A549 (cell line): ENCODE measurements at regions not wholly inside any gene's neighbourhood (a gene's known extent, or its start where the extent isn't known, plus 50 kb on each side); places are given as distances from the start of the nearest gene placed in this dataset.

Experiments used
- ATAC-seq, 2 experiments: fragments of 200-7000 bp in 1 of 2; fragments of >200 bp in 1 of 2; cut with Nextera tagmentation in 1 of 2; cut with Tn5 transposase in 1 of 2; 3 replicates each; pipeline versions ENCODE4 v1.8.0 to v1.9.1; 2018 to 2020; ENCODE audit warnings: mild to moderate bottlenecking in 1 of 2, moderate library complexity in 1 of 2
- CTCF ChIA-PET: fragments of 300-600 bp; sonication (Branson Sonifier 250); formaldehyde crosslinking; extraction: SDS; loops from one replicate; lab custom pipeline; 2021; ENCODE audit warnings: antibody characterized with exemption, inconsistent platforms; lab: Yijun Ruan, JAX
- POLR2A ChIA-PET: fragments of 350-600 bp; formaldehyde crosslinking; extraction: SDS; loops from one replicate; lab custom pipeline; 2021; ENCODE audit warnings: antibody characterized with exemption, inconsistent platforms; lab: Yijun Ruan, JAX
- DNase-seq, 2 experiments: peaks; one replicate each; pipeline versions ENCODE4 v3.0.0 to v3.0.0-alpha.2; 2011 to 2016; ENCODE audit warnings: low read depth in 1 of 2, low spot score in 1 of 2
- FAIRE-seq: peaks from 2 replicates; lab custom pipeline; 2011; peaks lifted over from hg19 to GRCh38; lab: Jason Lieb, UNC
- H3K27ac ChIP-seq, 2 experiments: fragments of >200 bp; sonication (Bioruptor Twin); formaldehyde crosslinking; 3 replicates each; pipeline ENCODE4 v1.5.1; 2016 to 2017
- H3K4me1 ChIP-seq: fragments of >200 bp; sonication (Bioruptor Twin); formaldehyde crosslinking; 3 replicates; pipeline ENCODE4 v1.6.1; 2016
- H3K4me2 ChIP-seq: fragments of >200 bp; sonication (Bioruptor Twin); formaldehyde crosslinking; 3 replicates; pipeline ENCODE4 v1.6.1; 2016
- H3K4me3 ChIP-seq: fragments of >200 bp; sonication (Bioruptor Twin); formaldehyde crosslinking; 3 replicates; pipeline ENCODE4 v1.5.1; 2016
- H3K9me3 ChIP-seq: fragments of >200 bp; sonication (Bioruptor Twin); formaldehyde crosslinking; 3 replicates; pipeline ENCODE4 v1.6.1; 2016
- BHLHE40 ChIP-seq: IDR thresholded peaks from 2 replicates; pipeline ENCODE4 v1.6.1; 2012; ENCODE audit warnings: low read depth, low read length, inconsistent platforms
- ESRRA ChIP-seq: fragments of 150-350 bp; IDR thresholded peaks from 2 replicates; pipeline ENCODE4 v1.6.1; 2014; ENCODE audit warnings: mild to moderate bottlenecking, low read length, borderline replicate concordance
- FOSB ChIP-seq: fragments of 250-450 bp; sonication (Bioruptor Pico); IDR thresholded peaks from 2 replicates; pipeline ENCODE4 v1.5.0; 2020; ENCODE audit warnings: mild to moderate bottlenecking, moderate library complexity
- FOXS1 ChIP-seq: fragments of 250-450 bp; sonication (Bioruptor Pico); IDR thresholded peaks from 2 replicates; pipeline ENCODE4 v1.5.0; 2020; ENCODE audit warnings: mild to moderate bottlenecking, moderate library complexity
- GATA3 ChIP-seq: IDR thresholded peaks from 2 replicates; pipeline ENCODE4 v1.6.1; 2012; ENCODE audit warnings: borderline replicate concordance
- HDAC2 ChIP-seq: fragments of 200-600 bp; sonication (generic); IDR thresholded peaks from 2 replicates; pipeline ENCODE4 v1.6.1; 2016
- HEYL ChIP-seq: fragments of 250-450 bp; sonication (Bioruptor Pico); IDR thresholded peaks from 2 replicates; pipeline ENCODE4 v1.8.0; 2021; ENCODE audit warnings: mild to moderate bottlenecking, moderate library complexity
- HOXA7 ChIP-seq: fragments of 250-450 bp; sonication (Bioruptor Pico); IDR thresholded peaks from 2 replicates; pipeline ENCODE4 v1.5.0; 2020; ENCODE audit warnings: mild to moderate bottlenecking, moderate library complexity
- KDM5A ChIP-seq: fragments of 200-600 bp; sonication (generic); IDR thresholded peaks from 2 replicates; pipeline ENCODE4 v1.6.1; 2016; ENCODE audit warnings: antibody characterized with exemption, mild to moderate bottlenecking
- NFE2L2 ChIP-seq: fragments of 150-350 bp; conservative IDR thresholded peaks from 2 replicates; pipeline ENCODE4 v1.6.1; 2014; ENCODE audit warnings: low read length
- NR3C1 ChIP-seq: fragments of >200 bp; sonication (Bioruptor Twin); formaldehyde crosslinking; IDR thresholded peaks from 3 replicates; pipeline ENCODE4 v1.6.1; 2017
- PHF8 ChIP-seq: fragments of 200-600 bp; sonication (generic); IDR thresholded peaks from 2 replicates; pipeline ENCODE4 v1.6.1; 2016; ENCODE audit warnings: low read depth, mild to moderate bottlenecking, antibody characterized with exemption, moderate library complexity, borderline replicate concordance
- POLR2A ChIP-seq: IDR thresholded peaks from 2 replicates; pipeline ENCODE4 v1.6.1; 2012; ENCODE audit warnings: mild to moderate bottlenecking, low read length
- POLR2AphosphoS2 ChIP-seq: conservative IDR thresholded peaks from 2 replicates; pipeline ENCODE4 v1.6.1; 2012; ENCODE audit warnings: low read length, improper control_type of control experiment, inconsistent platforms
- RARB ChIP-seq: fragments of 250-450 bp; sonication (Bioruptor Pico); IDR thresholded peaks from 2 replicates; pipeline ENCODE4 v1.8.0; 2021; ENCODE audit warnings: mild to moderate bottlenecking, moderate library complexity
- TP53 ChIP-seq: fragments of 250-450 bp; sonication (Bioruptor Pico); IDR thresholded peaks from 2 replicates; pipeline ENCODE4 v1.5.0; 2021; ENCODE audit warnings: mild to moderate bottlenecking, moderate library complexity
- ZC3H11A ChIP-seq: fragments of 450-650 bp; IDR thresholded peaks from 2 replicates; pipeline ENCODE4 v1.6.1; 2014; ENCODE audit warnings: antibody characterized with exemption, mild to moderate bottlenecking
- ZSCAN20 ChIP-seq: fragments of 250-450 bp; sonication (Bioruptor Pico); IDR thresholded peaks from 2 replicates; pipeline ENCODE4 v1.8.0; 2022; ENCODE audit warnings: mild to moderate bottlenecking, moderate library complexity
- WGBS: methylation state at CpG from one replicate; pipeline ENCODE4 v1.1.6; 2017; ENCODE audit errors: missing lambda C conversion rate; 5-methylcytosine and 5-hydroxymethylcytosine counted together
- TF ChIP-seq, protein P1 (sequence below): IDR thresholded peaks from 2 replicates; pipeline ENCODE4 v1.6.1; 2012
- TF ChIP-seq, protein P2 (sequence below): fragments of >200 bp; sonication (Bioruptor Twin); formaldehyde crosslinking; IDR thresholded peaks from 3 replicates; pipeline ENCODE4 v1.5.1; 2016
- TF ChIP-seq, protein P3 (sequence below): fragments of 150-350 bp; IDR thresholded peaks from 2 replicates; pipeline ENCODE4 v1.6.1; 2014; ENCODE audit warnings: low read depth, mild to moderate bottlenecking, low read length
- TF ChIP-seq, protein P4 (sequence below): IDR thresholded peaks from 2 replicates; pipeline ENCODE4 v1.6.1; 2012

DNA sequence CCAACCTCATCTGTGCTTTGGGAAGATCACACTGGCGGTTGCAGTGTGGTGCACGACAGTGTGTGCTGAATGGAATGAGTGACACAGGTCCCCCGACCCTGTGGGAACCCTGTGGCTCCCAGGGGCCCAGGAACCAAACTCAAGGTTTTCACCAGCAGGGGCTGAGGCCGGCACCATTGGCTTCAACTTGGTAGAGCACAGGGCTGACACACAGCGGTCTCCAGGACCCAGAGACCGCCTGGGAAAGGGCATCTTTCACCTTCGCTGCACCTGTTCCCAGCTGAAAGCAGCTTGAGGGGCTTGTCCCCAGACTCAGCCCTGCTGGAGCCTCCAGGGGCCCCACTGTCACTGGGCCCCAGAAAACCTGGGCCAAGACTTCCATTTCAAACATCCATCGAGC, 59.0 kb upstream of the ODC1 start:
- Histone ChIP-seq H3K9me3 (no peaks in the 10 kb centered on the region), H3K4me1 (no peaks in the 10 kb centered on the region), H3K4me3 (no peak overlapping the region), H3K27ac (no peak overlapping the region), H3K4me2 (no peak overlapping the region)
- ATAC-seq (no peak), DNase-seq (no peak), FAIRE-seq (no peak)
- 75% methylated on average over 8 of the region's 8 CpGs for WGBS
- no peak for TF ChIP-seq HDAC2
- no peak for TF ChIP-seq FOSB
- no peak for TF ChIP-seq FOXS1 (CRISPR knock-in tag)
- TF ChIP-seq POLR2AphosphoS2 = no peak
- no peak for TF ChIP-seq POLR2A
- TF ChIP-seq GATA3 = no peak
- no peak for TF ChIP-seq KDM5A
- ChIA-PET POLR2A (no interaction called here), CTCF (interaction anchor here (1.0 kb wide), 1 partner anchor 14 kb away, joined by 3 read pairs; no protein-coding TSS in a partner anchor)

DNA sequence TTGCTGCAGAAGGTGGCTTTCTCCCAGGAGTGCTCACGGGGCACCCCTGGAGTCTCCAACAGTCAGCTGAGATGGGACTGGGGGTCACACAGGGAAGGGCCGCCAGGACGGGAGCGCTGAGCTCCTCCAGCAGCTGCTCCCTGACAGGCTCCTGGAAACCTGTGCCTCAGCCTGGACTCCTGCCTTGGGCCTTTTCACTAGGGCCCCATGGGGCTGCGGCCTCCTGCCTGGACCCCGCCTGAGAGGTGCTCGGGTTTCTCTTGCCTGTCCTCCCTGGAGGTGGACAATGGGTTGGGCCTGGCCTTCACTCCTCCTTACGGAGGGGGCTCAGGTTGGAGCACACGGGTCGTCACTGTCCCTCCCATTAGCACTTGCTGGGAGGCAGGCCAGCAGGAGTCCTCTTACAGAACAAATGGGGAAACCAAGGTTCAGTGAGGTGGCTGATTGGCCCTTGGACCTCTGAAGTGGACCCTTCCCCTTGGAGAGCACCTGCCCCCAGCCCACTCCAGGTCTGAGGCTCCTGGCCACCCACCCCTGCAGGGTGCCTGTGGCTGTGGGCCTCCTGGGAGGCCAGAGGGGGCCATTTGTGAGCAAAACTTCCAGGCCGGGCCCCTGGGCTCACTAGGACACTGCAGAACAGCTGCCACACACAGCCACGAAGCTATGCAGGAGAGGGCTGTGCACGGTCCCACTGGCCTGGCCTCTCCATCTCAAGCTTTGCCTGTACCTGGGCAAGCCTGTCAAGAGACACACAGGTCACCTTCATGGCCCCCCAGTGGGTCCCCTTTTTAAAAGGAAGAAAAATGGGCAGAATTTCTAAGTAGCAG, 57.1 kb upstream of the ODC1 start:
- Histone ChIP-seq H3K9me3 (no peaks in the 10 kb centered on the region), H3K4me3 (no peak overlapping the region), H3K4me2 (no peak overlapping the region), H3K27ac (no peak overlapping the region), H3K4me1 (no peaks in the 10 kb centered on the region)
- POLR2A ChIA-PET = no interaction called here
- WGBS = 88% methylated on average over 13 of the region's 13 CpGs
- FAIRE-seq (no peak), DNase-seq (no peak), ATAC-seq (no peak)
- TF ChIP-seq GATA3 (no peak), TP53 (CRISPR knock-in tag) (no peak), HOXA7 (CRISPR knock-in tag) (no peak), BHLHE40 (no peak), ZC3H11A (no peak), PHF8 (no peak), HEYL (CRISPR knock-in tag) (no peak), ESRRA (no peak), NFE2L2 (no peak)
- TF ChIP-seq, protein P1, sequence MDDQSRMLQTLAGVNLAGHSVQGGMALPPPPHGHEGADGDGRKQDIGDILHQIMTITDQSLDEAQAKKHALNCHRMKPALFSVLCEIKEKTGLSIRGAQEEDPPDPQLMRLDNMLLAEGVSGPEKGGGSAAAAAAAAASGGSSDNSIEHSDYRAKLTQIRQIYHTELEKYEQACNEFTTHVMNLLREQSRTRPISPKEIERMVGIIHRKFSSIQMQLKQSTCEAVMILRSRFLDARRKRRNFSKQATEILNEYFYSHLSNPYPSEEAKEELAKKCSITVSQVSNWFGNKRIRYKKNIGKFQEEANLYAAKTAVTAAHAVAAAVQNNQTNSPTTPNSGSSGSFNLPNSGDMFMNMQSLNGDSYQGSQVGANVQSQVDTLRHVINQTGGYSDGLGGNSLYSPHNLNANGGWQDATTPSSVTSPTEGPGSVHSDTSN = no peak
- TF ChIP-seq, protein P2, sequence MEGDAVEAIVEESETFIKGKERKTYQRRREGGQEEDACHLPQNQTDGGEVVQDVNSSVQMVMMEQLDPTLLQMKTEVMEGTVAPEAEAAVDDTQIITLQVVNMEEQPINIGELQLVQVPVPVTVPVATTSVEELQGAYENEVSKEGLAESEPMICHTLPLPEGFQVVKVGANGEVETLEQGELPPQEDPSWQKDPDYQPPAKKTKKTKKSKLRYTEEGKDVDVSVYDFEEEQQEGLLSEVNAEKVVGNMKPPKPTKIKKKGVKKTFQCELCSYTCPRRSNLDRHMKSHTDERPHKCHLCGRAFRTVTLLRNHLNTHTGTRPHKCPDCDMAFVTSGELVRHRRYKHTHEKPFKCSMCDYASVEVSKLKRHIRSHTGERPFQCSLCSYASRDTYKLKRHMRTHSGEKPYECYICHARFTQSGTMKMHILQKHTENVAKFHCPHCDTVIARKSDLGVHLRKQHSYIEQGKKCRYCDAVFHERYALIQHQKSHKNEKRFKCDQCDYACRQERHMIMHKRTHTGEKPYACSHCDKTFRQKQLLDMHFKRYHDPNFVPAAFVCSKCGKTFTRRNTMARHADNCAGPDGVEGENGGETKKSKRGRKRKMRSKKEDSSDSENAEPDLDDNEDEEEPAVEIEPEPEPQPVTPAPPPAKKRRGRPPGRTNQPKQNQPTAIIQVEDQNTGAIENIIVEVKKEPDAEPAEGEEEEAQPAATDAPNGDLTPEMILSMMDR = no peak
- CTCF ChIA-PET = interaction anchor here (0.7 to 1.2 kb wide), 3 partner anchors 16 to 123 kb away, joined by 3 to 4 read pairs (median 4); no protein-coding TSS in a partner anchor

DNA sequence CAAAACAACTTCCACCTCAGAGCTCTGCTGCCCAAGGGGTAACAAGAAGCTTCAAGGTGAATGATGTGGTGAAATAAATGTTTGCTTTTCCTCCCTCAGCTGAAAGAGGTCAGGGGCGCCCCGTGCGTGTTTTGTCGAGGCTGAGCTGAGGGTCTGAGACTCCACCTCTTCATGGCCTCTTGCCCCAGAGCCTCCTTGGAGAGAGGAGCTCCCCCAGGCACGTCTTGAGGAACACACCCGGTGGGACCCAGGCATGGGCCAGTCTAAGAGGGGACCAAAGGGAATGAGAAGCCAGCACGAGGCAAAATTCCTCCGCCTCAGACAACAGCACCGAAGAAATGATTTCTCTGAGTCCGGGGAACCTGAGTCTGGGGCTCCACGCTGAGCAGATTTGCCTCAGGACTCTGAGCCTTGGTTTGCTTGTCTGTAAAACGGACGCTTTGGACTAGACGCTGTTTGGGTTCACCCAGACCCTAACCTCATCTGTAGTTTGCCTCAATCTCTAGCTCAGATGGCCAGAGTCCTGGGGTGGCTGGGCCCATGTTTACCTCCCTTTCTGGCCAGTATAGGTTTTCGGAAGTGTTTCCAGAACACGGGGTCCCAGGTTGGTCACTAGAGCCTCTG, 56.4 kb upstream of the ODC1 start:
- ATAC-seq (no peak), FAIRE-seq (no peak)

More for the DNA sequence above, 56.4 kb upstream of the ODC1 start:
- POLR2A ChIA-PET = interaction anchor here (1.3 kb wide), 1 partner anchor 56 kb away, joined by 4 read pairs; the partner anchor contains the start of gene ODC1
- TF ChIP-seq NR3C1 (no peak), POLR2AphosphoS2 (no peak), RARB (CRISPR knock-in tag) (no peak), POLR2A (no peak), ZSCAN20 (CRISPR knock-in tag) (no peak)
- TF ChIP-seq, protein P3, sequence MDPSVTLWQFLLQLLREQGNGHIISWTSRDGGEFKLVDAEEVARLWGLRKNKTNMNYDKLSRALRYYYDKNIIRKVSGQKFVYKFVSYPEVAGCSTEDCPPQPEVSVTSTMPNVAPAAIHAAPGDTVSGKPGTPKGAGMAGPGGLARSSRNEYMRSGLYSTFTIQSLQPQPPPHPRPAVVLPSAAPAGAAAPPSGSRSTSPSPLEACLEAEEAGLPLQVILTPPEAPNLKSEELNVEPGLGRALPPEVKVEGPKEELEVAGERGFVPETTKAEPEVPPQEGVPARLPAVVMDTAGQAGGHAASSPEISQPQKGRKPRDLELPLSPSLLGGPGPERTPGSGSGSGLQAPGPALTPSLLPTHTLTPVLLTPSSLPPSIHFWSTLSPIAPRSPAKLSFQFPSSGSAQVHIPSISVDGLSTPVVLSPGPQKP = no peak
- TF ChIP-seq, protein P4, sequence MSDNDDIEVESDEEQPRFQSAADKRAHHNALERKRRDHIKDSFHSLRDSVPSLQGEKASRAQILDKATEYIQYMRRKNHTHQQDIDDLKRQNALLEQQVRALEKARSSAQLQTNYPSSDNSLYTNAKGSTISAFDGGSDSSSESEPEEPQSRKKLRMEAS = no peak
- CTCF ChIA-PET = interaction anchor here (0.6 to 1.2 kb wide), 5 partner anchors 19 to 423 kb away, joined by 3 to 4 read pairs (median 4); no protein-coding TSS in a partner anchor
- H3K4me3 ChIP-seq = no peak overlapping the region
- no peak overlapping the region for H3K4me2 ChIP-seq
- no peaks in the 10 kb centered on the region for H3K9me3 ChIP-seq
- H3K4me1 ChIP-seq = no peaks in the 10 kb centered on the region
- WGBS = 84% methylated on average over 16 of the region's 16 CpGs
- DNase-seq = no peak
- no peak overlapping the region for H3K27ac ChIP-seq
